ENCODE measurements at regions not wholly inside any gene's neighbourhood (a gene's known extent, or its start where the extent isn't known, plus 50 kb on each side); places are given as distances from the start of the nearest gene placed in this dataset.

DNA sequence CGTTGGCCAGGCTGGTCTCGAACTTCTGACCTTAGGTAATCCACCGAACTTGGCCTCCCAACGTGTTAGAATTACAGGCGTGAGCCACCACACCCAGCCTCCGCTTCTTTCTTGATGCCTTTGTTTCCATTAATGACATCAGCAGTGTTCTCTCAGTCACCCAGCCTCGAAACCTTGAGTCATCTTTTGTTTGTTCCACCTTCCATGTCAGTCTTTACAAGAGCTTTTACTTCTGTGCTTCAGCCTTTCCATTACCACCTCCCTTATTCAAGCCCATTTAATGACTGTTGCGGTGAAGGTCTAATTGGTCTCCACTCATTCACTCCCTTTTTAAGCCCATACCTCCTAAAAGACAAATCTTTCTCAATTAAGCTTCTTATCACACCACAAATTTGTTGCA, 146.6 kb upstream of the ADGRL2 start:
- TF ChIP-seq ZNF792 (CRISPR knock-in tag; IDR thresholded peaks at IDR 0.05) = no peak
- no peak for TF ChIP-seq KLF9 (CRISPR knock-in tag; IDR thresholded peaks at IDR 0.05; ENCODE audit: low read depth)
- TF ChIP-seq JARID2 (CRISPR knock-in tag; IDR thresholded peaks at IDR 0.05; ENCODE audit: insufficient replicate concordance) = no peak
- TF ChIP-seq TBP (CRISPR knock-in tag; IDR thresholded peaks at IDR 0.05) = no peak
- TF ChIP-seq, protein P1, sequence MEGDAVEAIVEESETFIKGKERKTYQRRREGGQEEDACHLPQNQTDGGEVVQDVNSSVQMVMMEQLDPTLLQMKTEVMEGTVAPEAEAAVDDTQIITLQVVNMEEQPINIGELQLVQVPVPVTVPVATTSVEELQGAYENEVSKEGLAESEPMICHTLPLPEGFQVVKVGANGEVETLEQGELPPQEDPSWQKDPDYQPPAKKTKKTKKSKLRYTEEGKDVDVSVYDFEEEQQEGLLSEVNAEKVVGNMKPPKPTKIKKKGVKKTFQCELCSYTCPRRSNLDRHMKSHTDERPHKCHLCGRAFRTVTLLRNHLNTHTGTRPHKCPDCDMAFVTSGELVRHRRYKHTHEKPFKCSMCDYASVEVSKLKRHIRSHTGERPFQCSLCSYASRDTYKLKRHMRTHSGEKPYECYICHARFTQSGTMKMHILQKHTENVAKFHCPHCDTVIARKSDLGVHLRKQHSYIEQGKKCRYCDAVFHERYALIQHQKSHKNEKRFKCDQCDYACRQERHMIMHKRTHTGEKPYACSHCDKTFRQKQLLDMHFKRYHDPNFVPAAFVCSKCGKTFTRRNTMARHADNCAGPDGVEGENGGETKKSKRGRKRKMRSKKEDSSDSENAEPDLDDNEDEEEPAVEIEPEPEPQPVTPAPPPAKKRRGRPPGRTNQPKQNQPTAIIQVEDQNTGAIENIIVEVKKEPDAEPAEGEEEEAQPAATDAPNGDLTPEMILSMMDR (CRISPR knock-in tag; IDR thresholded peaks at IDR 0.05) = no peak
- TF ChIP-seq, protein P2, sequence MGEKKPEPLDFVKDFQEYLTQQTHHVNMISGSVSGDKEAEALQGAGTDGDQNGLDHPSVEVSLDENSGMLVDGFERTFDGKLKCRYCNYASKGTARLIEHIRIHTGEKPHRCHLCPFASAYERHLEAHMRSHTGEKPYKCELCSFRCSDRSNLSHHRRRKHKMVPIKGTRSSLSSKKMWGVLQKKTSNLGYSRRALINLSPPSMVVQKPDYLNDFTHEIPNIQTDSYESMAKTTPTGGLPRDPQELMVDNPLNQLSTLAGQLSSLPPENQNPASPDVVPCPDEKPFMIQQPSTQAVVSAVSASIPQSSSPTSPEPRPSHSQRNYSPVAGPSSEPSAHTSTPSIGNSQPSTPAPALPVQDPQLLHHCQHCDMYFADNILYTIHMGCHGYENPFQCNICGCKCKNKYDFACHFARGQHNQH (CRISPR knock-in tag; IDR thresholded peaks at IDR 0.05) = no peak
- no peak for TF ChIP-seq ZBTB7B (CRISPR knock-in tag; IDR thresholded peaks at IDR 0.05)
- no peak for TF ChIP-seq SRSF9 (IDR thresholded peaks at IDR 0.05; ENCODE audit: borderline replicate concordance, insufficient read depth, low read depth, low read length, poor library complexity, severe bottlenecking)
- TF ChIP-seq, protein P3, sequence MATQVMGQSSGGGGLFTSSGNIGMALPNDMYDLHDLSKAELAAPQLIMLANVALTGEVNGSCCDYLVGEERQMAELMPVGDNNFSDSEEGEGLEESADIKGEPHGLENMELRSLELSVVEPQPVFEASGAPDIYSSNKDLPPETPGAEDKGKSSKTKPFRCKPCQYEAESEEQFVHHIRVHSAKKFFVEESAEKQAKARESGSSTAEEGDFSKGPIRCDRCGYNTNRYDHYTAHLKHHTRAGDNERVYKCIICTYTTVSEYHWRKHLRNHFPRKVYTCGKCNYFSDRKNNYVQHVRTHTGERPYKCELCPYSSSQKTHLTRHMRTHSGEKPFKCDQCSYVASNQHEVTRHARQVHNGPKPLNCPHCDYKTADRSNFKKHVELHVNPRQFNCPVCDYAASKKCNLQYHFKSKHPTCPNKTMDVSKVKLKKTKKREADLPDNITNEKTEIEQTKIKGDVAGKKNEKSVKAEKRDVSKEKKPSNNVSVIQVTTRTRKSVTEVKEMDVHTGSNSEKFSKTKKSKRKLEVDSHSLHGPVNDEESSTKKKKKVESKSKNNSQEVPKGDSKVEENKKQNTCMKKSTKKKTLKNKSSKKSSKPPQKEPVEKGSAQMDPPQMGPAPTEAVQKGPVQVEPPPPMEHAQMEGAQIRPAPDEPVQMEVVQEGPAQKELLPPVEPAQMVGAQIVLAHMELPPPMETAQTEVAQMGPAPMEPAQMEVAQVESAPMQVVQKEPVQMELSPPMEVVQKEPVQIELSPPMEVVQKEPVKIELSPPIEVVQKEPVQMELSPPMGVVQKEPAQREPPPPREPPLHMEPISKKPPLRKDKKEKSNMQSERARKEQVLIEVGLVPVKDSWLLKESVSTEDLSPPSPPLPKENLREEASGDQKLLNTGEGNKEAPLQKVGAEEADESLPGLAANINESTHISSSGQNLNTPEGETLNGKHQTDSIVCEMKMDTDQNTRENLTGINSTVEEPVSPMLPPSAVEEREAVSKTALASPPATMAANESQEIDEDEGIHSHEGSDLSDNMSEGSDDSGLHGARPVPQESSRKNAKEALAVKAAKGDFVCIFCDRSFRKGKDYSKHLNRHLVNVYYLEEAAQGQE (IDR thresholded peaks at IDR 0.05; ENCODE audit: borderline replicate concordance in 1 of 2, low read depth in 1 of 2, low read length in 2 of 2) = no peak
- TF ChIP-seq, protein P4, sequence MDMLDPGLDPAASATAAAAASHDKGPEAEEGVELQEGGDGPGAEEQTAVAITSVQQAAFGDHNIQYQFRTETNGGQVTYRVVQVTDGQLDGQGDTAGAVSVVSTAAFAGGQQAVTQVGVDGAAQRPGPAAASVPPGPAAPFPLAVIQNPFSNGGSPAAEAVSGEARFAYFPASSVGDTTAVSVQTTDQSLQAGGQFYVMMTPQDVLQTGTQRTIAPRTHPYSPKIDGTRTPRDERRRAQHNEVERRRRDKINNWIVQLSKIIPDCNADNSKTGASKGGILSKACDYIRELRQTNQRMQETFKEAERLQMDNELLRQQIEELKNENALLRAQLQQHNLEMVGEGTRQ (IDR thresholded peaks at IDR 0.05; ENCODE audit: low read depth, low read length) = no peak
- TF ChIP-seq, protein P4 (CRISPR knock-in tag; IDR thresholded peaks at IDR 0.05; ENCODE audit: borderline replicate concordance) = no peak
- TF ChIP-seq ZKSCAN5 (CRISPR knock-in tag; IDR thresholded peaks at IDR 0.05) = no peak

All from HepG2 (cell line).